Vagina (tissue), 2 donors: ENCODE measurements at regions not wholly inside any gene's neighbourhood (a gene's known extent, or its start where the extent isn't known, plus 50 kb on each side); places are given as distances from the start of the nearest gene placed in this dataset.

Source experiments
- POLR2A ChIP-seq, 2 donors: fragments of 450-650 bp; IDR thresholded peaks; one replicate each; pipeline ENCODE4 v1.6.1; 2017; ENCODE audit warnings: antibody characterized with exemption in 2 of 2, mild to moderate bottlenecking in 2 of 2, moderate library complexity in 2 of 2
- POLR2AphosphoS5 ChIP-seq, 2 donors: sonication (generic); formaldehyde crosslinking; IDR thresholded peaks; one replicate each; pipeline ENCODE4 v1.9.0; 2017; ENCODE audit warnings: antibody characterized with exemption in 2 of 2, mild to moderate bottlenecking in 2 of 2, low read depth in 1 of 2; ENCODE audit not compliant: insufficient read depth in 1 of 2
- TF ChIP-seq, protein P1 (sequence below), 3 experiments: fragments of 450-650 bp in 2 of 3; fragments of 200-600 bp in 1 of 3; sonication (generic) in 1 of 3; IDR thresholded peaks; one replicate each; pipeline ENCODE4 v1.5.1; 2017 to 2019; ENCODE audit warnings: antibody characterized with exemption in 3 of 3, mild to moderate bottlenecking in 2 of 3, moderate library complexity in 2 of 3

- TF ChIP-seq, protein P1, sequence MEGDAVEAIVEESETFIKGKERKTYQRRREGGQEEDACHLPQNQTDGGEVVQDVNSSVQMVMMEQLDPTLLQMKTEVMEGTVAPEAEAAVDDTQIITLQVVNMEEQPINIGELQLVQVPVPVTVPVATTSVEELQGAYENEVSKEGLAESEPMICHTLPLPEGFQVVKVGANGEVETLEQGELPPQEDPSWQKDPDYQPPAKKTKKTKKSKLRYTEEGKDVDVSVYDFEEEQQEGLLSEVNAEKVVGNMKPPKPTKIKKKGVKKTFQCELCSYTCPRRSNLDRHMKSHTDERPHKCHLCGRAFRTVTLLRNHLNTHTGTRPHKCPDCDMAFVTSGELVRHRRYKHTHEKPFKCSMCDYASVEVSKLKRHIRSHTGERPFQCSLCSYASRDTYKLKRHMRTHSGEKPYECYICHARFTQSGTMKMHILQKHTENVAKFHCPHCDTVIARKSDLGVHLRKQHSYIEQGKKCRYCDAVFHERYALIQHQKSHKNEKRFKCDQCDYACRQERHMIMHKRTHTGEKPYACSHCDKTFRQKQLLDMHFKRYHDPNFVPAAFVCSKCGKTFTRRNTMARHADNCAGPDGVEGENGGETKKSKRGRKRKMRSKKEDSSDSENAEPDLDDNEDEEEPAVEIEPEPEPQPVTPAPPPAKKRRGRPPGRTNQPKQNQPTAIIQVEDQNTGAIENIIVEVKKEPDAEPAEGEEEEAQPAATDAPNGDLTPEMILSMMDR (IDR thresholded peaks at IDR 0.05) = no peak
- TF ChIP-seq POLR2A (IDR thresholded peaks at IDR 0.05) (no peak), POLR2AphosphoS5 (IDR thresholded peaks at IDR 0.05; ENCODE audit: insufficient read depth in 1 of 2, low read depth in 1 of 2) (no peak)
Measured at GRCh38 chr5:44543511-44543910, 154.3 kb upstream of the FGF10 start.
